ENCODE measurements at regions not wholly inside any gene's neighbourhood (a gene's known extent, or its start where the extent isn't known, plus 50 kb on each side); places are given as distances from the start of the nearest gene placed in this dataset.
"Not testable (repeated sequence)": the region's sequence is repeated elsewhere in the genome, so short reads cannot be mapped to it uniquely, and the experiment has no call there.

GRCh38 chr10:5268743-5269142, 72.1 kb downstream of the AKR1C4 start:
- DNase-seq (ENCODE audit: low read depth in 2 of 2), result no peak

- DNase-seq (ENCODE audit: low read depth in 2 of 2), result no peak
Observed at GRCh38 chr10:5269791-5270190, 73.2 kb downstream of the AKR1C4 start.

- DNase-seq (ENCODE audit: low read depth in 2 of 2), result no peak
Observed at GRCh38 chr10:5271526-5271925, 74.9 kb downstream of the AKR1C4 start.

GRCh38 chr10:5272065-5272803, 75.6 kb downstream of the AKR1C4 start:
- DNase-seq (ENCODE audit: low read depth in 2 of 2), result no peak

- no peak for DNase-seq (ENCODE audit: low read depth in 2 of 2)
Observed at GRCh38 chr10:5274795-5275194, 78.2 kb downstream of the AKR1C4 start.

GRCh38 chr10:5281356-5281755, 83.4 kb upstream of the UCN3 start:
- no peak for DNase-seq (ENCODE audit: low read depth in 2 of 2)

- DNase-seq (ENCODE audit: low read depth in 2 of 2), result no peak
Observed at GRCh38 chr10:5282137-5282536, 82.6 kb upstream of the UCN3 start.

- peak; percentile 36 to 47 for DNase-seq (ENCODE audit: low read depth in 2 of 2)
Observed at GRCh38 chr10:5283305-5284158, 81.2 kb upstream of the UCN3 start.

- no peak for DNase-seq (ENCODE audit: low read depth in 2 of 2)
Observed at GRCh38 chr10:5284311-5285057, 80.3 kb upstream of the UCN3 start.

GRCh38 chr10:5285186-5285585, 79.6 kb upstream of the UCN3 start:
- no peak for DNase-seq (ENCODE audit: low read depth in 2 of 2)

GRCh38 chr10:5288359-5288758, 76.4 kb upstream of the UCN3 start:
- no peak for DNase-seq (ENCODE audit: low read depth in 2 of 2)

- DNase-seq (ENCODE audit: low read depth in 2 of 2), result not testable (repeated sequence)
Observed at GRCh38 chr10:5289228-5289627, 75.5 kb upstream of the UCN3 start.

- DNase-seq (ENCODE audit: low read depth in 2 of 2), result peak; percentile 36 to 42
Observed at GRCh38 chr10:5291501-5292195, 73.1 kb upstream of the UCN3 start.

- DNase-seq (ENCODE audit: low read depth in 2 of 2), result peak in 1 of 2 donors; percentile 14
Observed at GRCh38 chr10:5292196-5292735, 72.5 kb upstream of the UCN3 start.

- DNase-seq (ENCODE audit: low read depth in 2 of 2), result not testable (repeated sequence)
Observed at GRCh38 chr10:5292970-5293369, 71.8 kb upstream of the UCN3 start.

GRCh38 chr10:5293691-5294550, 70.8 kb upstream of the UCN3 start:
- peak; percentile 49 to 72 for DNase-seq (ENCODE audit: low read depth in 2 of 2)

GRCh38 chr10:5297466-5297865, 67.3 kb upstream of the UCN3 start:
- DNase-seq (ENCODE audit: low read depth in 2 of 2), result no peak

- DNase-seq (ENCODE audit: low read depth in 2 of 2), result no peak
Observed at GRCh38 chr10:5297996-5298395, 66.8 kb upstream of the UCN3 start.

- no peak for DNase-seq (ENCODE audit: low read depth in 2 of 2)
Observed at GRCh38 chr10:5299950-5300349, 64.8 kb upstream of the UCN3 start.

GRCh38 chr10:5303504-5303903, 61.3 kb upstream of the UCN3 start:
- DNase-seq (ENCODE audit: low read depth in 2 of 2), result no peak
